ENCODE measurements at regions not wholly inside any gene's neighbourhood (a gene's known extent, or its start where the extent isn't known, plus 50 kb on each side); places are given as distances from the start of the nearest gene placed in this dataset.
"Not testable (repeated sequence)": the region's sequence is repeated elsewhere in the genome, so short reads cannot be mapped to it uniquely, and the experiment has no call there.

DNA sequence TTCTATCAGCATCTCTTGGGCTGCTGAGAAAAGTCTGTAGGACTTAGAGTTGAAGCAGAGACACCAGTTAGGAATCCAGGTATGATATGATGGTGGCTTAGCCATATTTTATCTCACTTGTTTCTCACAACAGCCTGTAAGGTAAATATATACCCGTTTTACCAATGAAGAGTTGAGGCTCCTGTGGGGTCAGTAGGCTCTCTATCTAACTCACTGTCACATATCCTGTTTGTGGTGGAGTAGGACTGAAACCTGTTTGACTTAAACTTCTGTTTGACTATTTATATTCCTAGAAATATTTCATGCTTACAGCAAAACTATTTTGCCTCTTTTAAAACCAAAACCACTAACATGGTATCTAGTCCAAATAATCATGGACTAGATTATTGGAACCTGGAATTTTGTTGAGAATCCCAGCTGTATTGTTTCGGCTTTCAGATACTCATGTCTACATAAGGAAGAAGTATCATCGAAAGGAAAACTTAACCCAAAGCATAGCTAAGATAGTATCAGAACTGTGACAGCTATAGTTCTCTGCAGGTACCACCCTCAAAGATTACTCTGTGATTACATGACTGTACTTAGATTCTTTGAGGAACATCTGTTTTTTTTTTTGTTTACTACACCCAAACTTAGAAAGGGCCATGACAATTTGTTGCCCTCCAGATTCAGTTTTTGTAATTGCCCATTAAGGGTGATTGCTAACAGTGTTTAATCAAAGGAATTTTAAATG lies 216.1 kb upstream of the THUMPD2 start:
- DNase-seq = no peak

DNA sequence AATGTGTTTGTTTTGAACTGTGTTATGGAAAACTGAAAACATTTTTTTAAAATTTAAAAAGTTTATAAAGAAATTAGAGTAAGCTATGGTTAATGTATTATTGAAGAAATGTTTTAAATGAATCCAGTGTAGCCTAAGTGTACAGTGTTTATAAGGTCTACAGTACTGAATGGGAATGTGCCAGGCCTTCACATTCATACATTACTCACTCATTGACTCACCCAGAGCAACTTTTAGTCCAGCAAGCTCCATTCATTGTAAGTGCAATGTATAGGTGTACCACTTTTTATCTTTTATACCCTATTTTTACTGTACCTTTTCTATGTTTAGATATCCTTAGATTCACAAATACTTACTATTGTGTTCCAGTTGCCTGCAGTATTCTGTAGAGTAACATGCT lies 215.1 kb upstream of the THUMPD2 start:
- DNase-seq = no peak

DNA sequence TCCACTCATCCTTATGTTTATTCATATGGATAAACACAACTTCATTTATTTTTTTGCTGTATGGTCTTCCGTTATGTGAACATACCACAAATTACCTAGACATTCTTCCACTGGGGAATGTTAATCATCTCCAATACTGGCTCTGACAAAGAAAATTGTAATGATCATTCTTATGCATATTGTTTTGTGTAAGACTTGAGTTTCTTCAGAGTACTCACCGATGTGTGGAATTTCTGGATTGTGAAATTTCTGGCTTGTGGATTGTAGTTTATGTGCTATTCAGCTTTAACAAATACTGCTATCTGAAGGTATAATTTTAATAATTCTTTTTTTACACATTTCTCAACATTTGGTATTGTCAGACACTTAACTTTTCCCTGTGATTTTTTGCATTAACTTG lies 212.2 kb upstream of the THUMPD2 start:
- no peak for DNase-seq

DNA sequence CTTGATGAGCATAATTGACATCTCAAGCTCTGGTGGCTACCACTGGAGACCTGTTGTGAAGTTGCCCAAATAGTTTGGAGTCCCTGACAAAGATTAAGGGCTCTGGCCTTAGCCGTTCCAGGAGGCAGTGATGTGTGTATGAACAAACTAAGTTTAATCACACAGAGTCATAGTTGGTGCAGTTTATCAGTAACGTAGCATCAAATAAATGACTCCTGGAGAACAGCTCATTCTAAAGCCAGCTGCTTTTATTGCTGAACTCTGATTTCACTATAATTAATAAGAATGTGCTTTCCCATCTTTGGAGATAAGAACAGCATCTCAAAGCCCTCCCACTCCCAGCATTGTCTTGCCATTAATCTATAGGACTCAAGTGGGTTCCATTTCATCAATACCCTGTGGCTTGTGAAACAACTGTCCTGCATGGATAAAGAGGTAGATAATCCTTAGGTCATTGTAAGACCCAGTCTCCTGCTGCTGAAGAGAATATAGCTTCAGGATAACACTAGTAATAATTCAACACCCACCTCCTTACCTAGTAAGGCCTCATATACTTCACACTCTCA lies 211.4 kb upstream of the THUMPD2 start:
- DNase-seq = no peak

DNA sequence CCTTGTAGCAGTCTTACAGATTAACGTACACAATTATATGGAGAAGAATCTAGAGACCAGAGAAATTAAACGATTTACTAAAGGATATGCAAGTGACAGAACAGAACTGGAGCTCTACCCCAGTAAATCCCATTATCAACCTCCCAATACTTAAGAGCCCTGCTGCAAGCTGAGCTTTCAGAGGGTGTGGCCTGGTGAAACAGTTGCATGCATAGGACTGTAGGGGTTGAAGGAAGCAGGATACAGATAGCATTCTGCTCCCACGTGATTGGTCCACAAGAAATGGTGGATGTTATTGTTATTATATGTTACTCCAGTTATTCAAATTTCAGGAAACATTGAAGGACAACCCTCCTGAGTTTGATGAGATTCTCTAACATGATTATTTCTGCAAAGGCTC lies 210.8 kb upstream of the THUMPD2 start:
- no peak for DNase-seq

DNA sequence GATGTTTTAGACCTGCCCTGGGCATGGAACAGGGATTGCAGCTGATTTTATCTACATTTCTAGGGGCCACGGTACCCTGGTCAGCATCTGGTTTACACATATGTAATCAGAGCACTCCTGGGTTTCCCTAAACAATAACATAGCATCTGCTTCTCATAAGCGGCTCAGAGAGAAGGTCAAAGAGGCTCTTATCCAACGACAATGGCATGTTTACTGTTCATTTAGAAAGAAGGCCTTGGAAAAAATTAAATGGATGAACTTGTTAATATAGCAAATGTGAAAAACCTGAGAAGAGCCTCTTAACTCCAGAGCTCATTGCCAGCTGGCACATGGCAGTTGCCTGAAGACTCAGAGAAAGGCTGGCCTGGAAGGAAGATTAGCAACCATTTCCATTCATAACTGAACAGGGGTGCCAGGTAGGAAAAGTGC lies 202.8 kb upstream of the THUMPD2 start:
- DNase-seq = no peak

DNA sequence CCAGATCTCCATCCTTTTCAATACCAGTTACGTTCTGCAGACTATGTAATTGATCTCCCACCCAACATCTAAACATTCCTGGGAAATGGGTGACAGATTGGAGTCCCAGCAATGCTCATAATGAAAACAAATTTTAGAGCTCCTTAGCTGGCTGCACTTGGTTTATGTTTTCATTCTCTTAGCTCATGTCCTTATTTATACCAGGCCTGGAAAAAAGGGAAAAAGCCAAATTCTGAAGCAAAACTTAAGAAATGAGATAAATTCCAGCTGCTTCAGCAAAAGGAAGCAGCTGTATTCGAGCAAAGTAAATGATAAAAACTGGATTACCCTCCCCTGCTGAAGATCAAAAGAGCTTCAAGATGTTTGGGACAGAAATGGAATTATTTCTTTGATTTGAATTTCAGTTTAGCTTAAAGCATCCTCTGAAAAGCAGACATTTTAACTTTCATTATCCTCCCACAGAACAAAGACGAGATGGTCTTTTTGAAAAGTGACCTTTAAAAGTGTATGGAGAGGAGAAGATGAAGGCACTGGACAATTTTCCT lies 196.5 kb upstream of the THUMPD2 start:
- DNase-seq = no peak

DNA sequence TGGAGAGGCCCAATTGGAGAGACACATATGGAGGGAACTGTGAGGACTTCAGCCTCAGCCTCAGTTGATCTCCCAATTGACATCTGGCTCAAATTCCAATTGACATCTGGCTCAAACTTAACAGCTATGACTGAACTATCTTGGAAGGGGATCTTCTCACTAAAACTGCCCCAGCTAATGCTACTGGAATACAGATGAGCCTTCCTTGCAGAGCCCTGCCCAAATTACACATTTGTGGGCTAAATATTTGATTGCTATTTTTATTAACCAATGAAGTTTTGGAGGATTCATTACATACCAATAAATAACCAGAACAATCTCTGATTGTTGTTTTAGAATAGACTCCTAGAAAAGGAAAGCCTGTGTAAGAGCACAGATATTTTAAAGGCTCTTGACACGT lies 189.0 kb upstream of the THUMPD2 start:
- no peak for DNase-seq

DNA sequence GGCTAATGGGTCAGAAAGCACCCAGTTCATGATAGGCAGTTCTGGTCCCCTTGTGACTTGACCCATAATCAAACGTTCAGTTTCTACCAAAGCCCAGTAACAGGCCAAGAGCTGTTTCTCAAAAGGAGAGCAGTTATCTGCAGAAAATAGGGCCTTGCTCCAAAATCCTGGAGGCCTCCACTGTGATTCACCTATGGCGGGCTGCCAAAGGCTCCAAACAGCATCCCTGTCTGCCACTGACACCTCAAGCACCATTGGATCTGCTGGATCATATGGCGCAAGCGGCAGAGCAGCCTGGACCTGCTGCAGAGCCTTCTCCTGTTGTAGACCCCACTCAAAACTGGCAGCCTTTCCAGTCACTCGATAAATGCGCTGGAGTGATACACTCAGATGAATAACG lies 181.6 kb upstream of the THUMPD2 start:
- not testable (repeated sequence) for DNase-seq

DNA sequence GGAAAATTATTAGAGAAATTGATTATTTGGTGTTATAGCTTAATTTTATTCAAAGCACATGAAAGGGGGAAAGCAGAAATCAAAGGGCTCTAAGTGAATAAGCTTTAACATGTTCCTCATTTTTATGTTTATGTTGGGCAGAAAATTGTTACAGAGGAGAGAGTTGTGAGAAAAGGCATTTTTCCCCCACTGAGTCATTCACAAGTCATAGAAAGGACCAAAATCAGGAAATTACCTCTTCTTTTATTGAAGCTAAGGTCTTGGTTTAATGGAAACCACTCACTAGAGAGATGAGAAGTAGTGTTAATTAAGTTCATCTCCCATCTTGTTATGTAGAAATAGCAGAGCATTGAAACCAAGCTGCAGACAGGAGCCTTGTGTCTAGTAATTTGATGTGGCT lies 175.3 kb upstream of the THUMPD2 start:
- no peak for DNase-seq

DNA sequence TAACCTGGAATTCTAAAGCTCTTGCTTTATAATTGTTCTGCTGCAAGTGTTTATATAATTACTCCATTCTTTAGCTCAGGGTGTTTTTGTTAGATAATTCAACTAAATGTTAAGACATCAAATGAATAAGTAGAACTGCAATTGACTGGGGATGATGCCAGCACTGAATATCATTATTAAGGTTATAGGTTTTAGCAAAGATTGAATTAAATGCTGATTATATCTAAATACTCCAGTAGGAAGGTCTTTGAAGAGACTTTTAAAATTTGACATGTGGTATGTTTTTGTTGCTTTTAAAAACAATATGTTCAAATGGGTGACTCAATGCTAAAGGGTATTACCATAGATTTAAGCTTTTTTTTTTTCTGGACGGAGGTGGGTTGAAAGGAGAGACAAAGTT lies 170.1 kb upstream of the THUMPD2 start:
- DNase-seq = no peak

DNA sequence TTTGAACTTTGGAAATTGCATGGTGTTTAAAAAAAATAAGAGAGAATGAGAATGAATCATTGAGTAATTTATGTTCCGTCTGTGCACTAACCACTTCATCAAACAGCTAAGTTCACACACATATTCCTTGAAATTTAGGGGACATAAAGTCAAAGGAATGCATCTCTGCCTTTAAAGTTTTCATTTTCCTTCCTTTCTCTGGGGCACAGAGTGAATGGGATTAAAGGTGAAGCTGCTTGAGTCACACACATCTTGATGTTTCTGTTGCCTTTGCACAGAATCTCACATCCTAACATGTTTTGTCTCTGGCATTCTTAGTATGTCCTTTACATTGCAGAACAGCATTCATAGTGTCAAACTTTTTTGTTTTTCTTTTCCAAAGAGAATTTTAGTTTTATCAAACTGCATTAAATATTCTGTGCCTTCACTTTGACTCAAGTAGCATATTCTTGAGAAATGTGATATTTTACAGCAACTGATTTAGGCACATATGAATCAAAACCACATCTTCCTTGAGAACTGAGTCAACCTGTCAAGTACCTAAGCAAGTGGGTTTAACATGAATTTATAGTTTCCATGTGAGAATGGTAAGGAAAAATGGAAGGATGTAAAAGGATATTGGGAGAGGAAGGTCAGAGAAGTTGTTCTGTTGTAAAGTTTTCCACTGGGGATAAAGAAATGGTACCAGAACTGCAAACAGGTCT lies 169.1 kb upstream of the THUMPD2 start:
- no peak for DNase-seq

DNA sequence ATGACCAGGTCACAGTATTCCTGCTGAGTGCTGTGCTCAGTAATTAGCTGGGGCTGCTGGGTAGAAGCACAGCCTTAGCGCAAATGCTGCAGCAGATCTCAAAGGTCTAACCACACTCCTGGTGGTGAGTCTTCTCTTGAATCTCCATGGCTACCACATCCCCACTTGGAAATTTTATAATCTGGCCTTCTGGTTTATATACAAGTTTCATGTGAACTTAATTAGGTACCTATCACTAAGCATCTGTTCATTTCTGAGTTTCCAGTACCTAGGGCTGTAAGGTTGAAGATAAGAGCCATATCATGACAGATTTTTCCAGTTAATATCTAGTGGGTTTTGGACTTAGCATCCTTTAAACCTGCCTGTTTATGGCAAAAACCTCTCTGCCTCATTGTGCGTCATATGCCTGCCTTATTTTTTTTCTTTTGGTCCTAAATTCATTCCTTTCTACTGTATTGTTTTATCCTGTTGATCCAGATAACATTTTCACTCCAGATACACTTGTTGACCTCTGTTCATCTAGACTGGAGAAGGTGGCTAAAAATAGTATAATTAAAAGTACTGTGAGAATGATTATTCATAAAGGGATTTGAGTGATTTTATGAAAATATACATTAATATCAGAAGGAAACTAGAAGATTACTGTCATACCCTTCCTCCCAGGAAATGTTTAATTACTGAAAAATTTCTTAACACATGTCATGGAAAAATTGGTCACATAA lies 168.4 kb upstream of the THUMPD2 start:
- no peak for DNase-seq

DNA sequence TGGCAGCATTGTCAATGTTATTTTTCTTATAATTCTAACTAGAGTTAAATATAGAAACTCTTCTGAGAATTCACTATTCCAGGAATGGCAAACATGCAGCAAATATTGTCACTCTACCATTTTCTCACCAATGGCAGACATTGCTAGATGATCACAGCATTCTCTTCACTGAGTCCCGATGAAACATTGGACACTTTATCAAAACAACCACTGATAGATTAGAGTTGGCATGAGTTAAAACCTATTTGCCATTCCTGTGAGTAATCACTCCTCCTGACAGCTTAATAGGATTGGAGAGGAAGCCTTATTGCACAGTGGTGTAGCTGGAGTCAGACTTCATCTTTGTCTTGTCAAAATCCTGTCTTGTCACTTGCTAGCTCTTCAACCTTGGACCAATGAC lies 163.9 kb upstream of the THUMPD2 start:
- DNase-seq = no peak

DNA sequence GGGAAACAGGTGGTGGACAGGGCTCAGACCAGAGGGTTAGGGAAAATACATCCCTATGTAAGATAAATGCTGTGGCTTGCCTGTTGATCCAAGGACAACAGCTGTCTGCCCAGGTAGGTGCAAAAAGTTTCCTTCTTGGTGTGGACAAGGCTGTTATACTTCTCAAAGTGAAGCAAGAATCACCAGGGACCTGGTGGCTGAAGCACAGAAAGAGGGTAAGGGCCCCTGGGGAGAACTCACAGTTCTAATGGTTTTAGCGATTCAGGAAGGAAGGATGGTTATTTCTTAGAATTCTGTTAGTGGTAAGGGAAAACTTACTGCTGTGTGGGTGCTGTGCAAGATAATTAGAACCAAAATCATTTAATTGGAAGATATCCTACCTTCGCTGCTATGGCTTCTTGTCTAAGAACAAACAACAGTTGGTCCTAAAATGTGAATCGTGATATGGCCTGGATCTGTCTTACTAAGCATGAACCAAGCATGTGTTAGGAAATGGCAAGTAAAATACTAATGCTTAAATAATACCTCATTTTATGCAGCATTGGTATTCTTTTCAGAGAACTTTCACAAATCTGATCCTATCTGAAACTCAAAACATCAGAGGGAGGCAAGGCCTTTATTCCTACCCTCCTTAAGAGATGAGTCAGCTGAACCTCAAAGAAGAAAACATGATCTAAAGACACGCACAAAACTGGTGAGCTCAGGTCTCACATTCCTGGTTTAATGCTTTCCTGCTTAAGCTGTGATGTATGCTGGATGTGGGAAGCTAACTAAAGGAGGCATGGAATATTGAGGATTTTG lies 159.2 kb upstream of the THUMPD2 start:
- DNase-seq = no peak

DNA sequence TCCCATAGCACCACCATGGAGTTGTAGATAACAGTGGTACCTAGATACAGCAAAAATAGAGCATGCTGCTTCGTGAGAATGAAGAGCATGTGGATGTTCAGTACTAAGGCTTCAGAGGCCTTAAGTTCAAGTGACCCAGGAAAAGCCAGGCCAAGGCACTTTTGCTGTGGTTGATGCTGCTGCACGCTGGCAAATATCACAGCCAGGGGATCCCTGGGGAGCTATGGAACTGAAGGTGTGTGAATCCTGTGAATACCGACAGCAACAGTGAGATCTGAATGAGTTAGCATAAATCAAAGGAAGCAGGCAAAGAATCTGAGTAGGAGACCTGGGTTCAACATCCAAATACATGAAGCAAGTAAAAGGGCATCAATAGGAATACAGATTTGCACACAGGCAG lies 158.6 kb upstream of the THUMPD2 start:
- DNase-seq = no peak

DNA sequence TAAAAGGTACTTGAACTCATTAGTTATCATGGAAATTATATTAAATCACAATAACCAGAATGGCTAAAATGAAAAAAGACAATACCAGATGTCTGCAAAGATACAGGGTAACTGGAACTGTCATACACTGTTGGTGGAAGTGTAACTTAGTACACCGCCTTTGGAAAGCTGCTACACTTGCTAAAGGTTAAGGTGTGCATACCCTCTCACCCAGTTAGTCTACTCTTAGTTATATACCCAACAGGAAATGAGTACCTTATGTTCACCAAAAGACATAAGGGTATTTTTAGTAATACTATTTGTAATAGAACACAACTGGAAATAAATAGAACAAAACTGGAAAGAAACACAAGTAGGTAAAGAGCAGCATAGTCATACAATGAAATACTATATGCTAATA lies 155.8 kb upstream of the THUMPD2 start:
- no peak for DNase-seq

DNA sequence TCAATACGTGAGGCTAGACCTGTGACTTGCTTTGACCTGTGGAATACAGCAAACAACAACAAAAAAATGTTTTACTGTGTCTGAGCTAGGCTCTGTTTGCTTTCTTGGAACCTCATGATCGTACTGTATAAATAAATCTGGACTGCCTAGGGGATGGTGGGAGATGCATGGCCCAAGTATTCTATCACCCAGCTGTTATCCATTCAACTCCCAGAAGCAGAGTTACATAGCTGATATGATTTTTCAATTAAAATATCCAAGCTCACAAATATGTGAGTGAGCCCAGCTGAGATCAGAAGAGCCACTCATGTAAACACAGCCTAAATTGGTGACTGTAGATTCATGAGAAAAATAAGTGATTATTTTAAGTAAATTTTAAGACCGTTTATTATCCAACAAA lies 154.1 kb upstream of the THUMPD2 start:
- DNase-seq = no peak

DNA sequence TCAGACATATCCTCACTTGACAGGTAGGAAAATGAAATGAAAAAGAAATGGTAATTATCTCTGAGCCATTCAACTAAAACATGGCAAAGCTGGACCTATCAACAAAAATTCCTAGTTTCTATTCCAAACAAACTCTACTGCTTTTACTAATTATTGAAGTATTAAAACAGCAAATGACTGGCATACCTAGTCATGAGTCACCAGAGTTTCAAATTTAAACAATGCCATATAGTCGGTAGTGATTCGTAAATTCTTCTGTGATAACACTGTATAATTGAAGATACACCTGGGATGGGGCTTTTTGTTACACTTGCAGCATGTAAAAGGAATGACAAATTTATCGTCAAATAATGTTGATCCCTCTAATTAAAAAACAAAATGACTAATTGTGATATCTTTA lies 153.1 kb upstream of the THUMPD2 start:
- no peak for DNase-seq

DNA sequence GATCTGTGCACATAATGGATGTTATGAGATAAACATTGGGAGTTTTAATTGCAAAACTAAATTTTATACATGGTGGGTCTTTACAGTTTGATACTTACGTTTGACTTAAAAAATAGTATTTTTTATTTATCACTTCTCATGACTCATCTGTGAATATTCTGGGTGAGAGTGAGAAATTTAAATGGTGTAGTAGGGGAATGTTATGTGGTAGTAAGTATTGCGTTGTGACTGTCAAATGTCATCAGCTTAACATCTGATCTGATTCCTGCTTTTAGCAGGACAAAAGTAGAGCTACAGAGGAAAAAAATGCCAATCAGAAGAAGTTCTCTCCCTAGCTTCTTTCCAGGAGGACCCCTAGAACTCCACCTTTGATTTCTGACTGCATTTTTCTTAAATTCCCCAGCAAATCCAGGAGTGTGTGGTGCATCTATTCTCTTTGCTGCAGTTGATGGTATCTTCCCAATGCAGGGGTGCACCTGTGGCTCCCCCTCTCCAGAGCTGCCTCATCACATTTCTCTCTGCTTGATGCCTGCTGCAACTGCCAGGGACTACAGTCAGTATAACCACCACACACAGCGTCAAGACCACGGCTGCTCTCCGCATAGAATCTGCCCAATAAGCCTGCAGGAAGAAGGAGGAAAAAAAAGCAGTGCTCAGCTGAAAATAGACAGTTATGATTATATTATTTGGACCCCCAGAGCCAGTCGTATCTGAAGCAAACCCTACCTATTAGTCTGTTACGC lies 151.3 kb upstream of the THUMPD2 start:
- DNase-seq = no peak

DNA sequence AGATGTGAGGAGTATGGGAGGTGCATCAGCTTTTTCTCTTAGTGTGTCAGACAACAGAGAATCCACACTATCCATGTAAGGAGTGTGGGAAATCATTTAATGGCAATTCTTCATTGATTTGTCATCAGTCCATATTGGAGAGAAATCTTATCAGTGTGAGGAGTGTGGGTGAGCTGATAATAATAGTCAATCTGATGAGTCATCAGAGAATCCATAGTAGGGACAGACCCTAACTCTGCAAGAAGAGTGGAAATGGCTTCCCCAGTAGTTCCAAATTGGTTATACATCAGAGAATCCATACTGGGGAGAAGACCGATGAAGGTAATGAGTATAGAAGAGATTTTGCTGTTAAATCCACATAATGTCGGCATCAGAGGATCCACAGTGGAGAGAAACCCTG lies 150.5 kb upstream of the THUMPD2 start:
- no peak for DNase-seq

DNA sequence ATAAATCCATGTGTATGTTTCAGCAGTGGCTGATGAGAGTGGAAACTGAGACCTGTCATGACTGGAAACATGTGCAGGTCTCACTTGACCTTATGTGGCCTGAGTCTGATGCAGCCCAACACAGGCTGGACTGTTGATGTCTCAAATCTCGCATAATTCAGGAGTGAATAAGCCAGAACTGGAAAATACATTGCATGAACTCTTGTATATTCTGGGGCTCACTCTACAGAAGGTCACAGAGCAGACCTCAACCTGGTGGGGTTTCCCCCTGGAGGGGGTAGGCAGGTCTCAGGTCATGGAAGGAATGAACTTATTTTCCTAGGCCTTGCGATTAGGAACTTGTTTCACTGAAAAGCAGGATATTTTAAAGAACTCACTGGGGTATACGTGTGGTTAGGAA lies 146.3 kb upstream of the THUMPD2 start:
- DNase-seq = no peak

Data from stimulated activated naive CD4-positive, alpha-beta T cell (primary cell).